SKM-1 treated with dmso at 0.1 percent for 144 hours (cell line): ENCODE measurements at regions not wholly inside any gene's neighbourhood (a gene's known extent, or its start where the extent isn't known, plus 50 kb on each side); places are given as distances from the start of the nearest gene placed in this dataset.

ENCODE experiments used
- DNase-seq: peaks from one replicate; lab custom pipeline; 2025; ENCODE audit not compliant: unreplicated experiment; lab: John Stamatoyannopoulos, UW

DNA sequence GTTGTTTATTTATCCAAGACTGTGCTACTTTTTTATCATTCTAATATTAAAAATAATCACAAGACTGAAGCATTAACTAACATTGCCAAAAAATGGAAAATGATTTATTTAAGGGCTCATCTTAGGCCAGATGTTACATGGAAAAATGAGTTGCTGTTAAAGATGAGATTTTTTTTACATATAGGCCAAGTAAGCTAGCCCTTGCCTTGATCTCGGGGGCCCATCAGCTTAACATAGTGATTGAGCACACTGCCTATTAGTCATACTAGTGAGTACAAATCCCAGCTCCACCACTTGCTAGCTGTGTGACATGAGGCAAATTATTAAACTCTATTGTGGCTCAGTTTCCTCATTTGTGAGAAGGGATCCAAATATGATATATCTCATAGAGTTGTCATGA lies 275.9 kb upstream of the SNX7 start:
- DNase-seq: no peak

DNA sequence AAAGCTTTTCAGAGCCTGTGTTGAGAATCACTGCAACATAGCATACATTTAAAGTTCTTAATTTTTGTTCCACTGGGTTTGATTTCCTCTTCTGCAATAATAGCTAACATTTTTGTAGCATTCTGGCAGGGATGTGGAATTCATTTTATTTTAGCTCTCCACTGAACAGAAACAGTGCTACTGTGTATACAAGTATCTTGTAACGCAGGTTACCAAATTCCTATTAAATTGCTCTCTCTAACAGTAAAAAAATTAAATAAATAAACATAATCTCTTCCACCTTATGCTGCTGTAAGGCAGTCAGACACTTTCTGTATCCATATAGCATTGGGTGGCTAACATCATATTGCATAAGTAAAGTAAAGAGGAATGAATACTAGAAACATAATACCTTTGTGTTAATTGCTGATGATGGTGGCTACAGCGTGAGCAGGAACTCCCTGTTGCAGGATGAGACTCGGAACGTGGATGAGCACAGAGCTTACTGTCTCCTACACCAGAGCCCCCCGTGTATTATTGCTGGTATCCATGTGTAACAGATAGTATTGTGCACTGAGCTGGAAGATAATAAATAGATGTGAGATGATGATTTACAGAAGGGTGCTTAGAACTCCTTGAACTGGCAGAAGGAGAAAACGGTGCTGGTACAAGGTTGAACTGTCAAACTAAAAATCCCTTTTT lies 276.9 kb upstream of the SNX7 start:
- DNase-seq: no peak

DNA sequence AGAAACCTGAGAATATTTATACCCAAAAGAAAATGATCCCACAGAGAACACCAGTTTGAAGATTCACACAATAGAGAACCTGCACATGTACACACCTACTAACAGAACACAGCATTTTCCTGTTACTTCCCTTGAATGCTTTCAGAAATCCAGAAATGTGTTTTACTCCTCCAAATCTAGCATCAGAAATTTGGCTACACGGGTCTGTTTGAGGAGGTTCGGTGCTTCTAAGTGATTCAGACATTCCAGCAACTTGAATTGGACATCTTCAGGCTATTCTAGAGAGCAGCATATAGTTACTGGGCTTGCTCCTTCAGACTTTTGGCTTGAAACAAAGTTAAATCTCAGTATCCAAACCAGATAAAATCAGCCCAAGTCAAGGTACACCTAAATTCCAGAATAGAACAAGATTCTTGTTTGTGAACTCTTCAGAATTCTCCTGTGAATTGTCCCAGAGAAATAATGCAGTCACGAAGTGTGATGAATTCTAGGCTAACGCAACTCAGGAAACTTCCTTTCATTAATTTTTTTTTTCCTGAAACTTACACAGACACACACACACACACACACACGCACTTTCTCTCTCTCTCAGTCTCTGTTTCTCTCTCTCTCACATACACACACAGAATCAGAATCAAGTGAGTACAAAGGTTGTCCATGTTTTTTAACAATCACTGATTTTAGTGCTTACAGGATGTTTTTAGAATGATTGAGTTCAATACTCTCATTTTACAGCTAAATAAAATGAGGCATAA lies 278.4 kb upstream of the SNX7 start:
- DNase-seq: no peak

DNA sequence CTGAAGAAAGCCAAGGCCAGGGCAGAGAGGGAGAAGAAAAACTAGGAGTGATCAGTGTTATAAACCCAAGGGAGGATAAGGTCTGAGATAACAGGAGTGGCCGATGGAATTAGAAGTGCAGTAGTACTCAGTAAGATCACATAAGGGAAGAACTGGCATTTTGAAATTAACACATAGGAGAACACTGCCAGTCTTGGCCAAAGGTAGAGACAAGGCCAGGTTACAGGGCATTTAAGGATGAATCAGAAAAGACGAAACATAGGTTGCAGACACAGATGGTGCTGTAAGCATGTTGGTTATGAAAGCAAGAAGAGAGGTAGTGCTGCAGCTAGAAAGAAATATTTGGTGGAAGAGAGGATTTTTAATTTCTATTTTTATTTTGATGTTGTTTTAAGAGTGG lies 278.9 kb upstream of the SNX7 start:
- no peak for DNase-seq

DNA sequence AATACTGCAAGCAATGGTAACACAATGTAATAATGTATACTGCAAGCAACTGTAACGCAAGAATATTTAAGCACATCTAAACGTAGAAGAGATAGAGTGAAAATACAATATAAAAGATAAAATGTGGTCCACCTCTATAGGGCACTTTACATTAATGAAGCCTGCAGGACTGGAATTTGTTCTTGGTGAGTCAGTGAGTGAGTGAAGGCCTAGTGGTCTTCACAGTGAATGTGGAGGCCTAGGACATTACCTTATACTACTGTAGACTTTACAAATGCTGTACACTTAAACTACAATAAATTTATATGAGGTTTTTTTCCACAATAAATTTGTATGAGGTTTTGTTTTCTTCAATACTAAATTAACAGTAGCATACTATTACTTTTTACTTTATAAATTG lies 287.4 kb upstream of the SNX7 start:
- no peak for DNase-seq

DNA sequence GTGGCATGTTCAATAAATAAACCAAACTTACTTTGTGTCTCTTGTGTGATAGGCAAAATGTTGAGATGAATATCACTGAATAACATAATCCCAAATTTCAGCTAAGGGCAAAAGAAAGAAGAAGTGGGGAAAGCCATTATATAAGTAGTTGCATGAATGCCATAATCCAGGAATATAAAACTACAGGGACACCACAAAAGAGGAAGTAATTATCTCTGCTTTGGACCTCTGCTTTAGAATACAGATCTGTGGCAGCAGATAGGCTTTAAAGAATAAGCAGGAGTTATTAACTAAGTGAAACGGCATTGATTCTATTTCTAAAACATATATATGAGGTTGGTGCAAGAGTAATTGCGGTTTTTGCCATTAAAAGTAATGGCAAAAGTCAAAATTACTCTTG lies 288.5 kb upstream of the SNX7 start:
- no peak for DNase-seq

DNA sequence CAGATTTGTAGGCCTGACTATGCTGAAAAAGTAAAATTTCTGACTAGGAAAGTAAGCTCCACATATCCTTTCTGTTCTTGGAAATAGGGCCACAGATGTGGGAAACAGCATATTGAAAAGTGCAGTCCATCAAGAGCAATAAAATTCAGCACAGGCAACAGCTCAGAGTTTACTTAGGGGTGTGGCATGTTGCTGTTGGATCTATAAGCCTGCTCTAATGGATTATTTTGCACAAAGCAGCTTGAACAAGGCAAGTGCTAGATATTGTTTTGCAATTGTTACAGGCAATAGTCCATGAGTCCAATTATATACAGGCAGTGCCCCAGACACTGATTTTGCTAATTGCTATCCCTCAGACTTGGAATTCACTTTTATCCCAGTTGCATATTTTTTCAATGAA lies 289.8 kb upstream of the SNX7 start:
- DNase-seq: no peak

DNA sequence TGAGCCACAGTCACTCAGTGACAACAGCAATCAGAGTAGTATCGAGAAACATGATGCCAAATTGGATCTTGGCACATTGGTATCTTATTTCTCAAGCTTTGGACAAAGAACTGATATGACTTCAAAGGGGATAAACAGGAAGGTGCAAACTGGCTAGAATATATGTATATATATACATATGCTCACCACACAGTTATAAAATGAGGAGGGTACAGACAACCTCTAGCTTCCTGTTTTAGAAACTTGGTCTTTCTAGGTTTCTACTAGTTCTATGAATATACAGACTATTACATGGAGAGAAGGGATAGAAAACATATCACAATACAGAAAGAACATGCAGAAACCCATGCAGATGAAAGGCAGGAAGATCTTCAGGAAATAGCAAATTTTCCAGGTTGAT lies 292.1 kb upstream of the SNX7 start:
- no peak for DNase-seq

DNA sequence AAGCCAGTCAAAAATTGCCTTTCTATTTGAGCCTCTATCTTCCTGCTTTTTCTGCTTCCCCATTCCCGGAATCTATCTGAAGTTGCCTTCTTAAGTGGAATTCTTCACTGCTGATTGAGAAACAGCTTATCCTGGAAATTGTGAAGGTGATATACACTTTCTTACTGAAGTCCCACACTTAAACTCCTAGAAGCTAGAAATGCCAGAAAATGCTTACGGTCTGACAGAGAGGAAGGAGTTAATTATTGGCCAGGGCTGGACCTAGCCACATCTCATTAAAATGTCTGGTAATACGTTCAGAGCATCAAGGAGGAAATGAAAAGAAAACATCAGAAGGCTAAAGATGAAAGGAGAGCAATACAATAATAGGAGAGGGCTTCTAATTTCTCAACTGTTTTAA lies 292.5 kb upstream of the SNX7 start:
- no peak for DNase-seq

DNA sequence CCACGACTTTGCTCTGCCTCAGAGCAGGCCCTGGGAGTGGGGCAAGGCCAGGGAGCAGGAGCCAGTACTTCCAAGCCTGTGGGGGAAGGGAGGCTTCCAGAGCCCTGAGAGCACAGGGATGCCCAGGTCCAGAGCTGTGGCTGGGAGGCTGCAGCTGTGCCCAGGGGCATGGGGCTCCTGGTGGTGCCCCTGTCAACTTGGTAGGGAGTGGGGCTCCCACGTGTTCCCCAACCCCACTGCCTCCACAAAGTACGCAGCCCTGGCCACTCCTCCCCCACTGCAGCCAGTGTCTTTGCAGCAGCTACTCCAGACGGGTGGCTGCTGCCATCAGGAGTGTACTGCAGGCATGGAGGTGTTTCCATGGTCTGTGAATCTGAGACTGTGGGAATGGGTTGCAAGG lies 294.1 kb upstream of the SNX7 start:
- DNase-seq: no peak

DNA sequence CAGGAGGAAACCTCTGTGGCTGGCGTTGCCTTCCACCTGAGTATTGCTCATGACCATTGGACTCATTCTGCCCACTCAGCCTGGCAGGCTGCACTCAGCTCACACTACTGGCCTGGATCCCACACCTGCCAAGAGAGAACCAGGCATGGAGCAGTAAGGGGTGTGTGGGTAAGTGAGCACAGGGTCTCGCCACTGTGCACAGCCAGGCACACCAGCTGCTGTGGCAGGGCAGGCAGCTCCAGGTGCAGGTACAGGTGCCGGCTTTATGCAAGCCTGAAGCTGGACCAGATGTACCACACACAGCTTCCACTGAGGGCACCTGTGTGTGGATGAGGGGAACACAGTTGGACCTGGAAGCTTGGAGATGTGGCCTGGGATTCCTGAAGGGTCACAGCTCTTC lies 295.2 kb upstream of the SNX7 start:
- DNase-seq: no peak

DNA sequence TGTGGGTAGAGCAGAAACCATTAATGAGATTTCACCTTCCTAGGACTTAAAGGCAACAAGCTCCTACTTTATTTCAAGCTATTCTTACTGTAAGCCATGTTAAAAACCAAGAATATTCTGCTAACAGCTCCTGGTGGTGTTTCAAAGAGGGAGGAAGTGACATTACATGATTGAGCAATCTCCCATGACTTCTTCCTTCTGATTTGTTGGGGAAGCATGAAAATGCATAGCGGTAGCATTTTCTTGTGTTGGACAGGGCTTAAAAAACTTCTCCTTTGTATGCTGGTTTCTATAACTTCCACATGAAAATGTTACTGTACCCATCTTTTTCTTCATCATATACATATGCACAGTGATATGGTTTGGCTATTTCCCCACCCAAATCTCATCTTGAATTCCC lies 297.0 kb upstream of the SNX7 start:
- no peak for DNase-seq

DNA sequence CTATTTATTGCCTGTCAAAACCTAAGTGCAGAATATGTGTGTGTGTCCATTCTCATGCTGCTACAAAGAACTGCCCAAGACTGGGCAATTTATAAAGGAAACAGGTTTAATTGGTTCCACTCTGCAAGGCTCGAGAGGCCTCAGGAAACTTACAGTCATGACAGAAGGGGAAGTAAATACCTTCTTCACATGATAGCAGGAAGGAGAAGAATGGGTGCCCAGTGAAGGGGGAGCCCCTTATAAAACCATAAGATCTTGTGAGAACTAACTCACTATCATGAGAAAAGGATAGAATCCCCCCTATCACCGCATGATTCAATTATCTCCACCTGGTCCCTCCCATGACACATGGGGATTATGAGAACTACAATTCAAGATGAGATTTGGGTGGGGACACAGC lies 300.7 kb upstream of the SNX7 start:
- DNase-seq: no peak

DNA sequence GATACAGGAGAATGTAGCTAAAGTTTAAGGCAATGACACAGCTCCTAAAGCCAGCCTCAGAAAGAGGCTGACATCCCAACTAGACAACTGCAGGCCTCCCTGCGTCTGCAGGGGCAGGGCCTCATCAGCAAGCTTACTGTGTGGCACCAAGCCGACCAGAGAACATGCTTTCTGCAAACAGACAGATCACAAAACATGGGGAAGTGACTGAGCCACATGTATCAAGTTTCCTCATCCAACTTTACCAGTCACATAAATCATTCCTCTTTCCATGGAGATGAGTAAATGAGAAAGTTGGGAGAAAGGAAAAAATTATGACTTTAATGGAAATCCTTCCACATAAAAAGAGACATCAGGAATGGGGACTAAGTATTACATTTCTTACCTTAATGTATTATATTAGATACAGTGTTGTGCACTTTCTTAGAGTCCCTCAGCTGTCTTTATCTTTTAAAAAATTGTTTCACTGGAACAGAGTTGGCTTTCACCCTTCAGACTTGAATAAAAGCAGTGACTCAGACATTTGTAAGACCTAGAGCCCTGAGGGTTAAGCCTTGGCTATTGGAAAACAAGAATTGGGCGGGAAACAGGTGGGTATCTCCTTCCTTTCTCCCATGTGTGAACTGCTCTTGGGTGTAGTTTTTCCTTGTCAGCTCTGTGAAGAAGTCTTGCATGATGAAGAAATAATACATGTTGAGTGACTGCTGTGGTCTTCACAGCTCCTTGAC lies 305.7 kb upstream of the SNX7 start:
- DNase-seq: no peak

DNA sequence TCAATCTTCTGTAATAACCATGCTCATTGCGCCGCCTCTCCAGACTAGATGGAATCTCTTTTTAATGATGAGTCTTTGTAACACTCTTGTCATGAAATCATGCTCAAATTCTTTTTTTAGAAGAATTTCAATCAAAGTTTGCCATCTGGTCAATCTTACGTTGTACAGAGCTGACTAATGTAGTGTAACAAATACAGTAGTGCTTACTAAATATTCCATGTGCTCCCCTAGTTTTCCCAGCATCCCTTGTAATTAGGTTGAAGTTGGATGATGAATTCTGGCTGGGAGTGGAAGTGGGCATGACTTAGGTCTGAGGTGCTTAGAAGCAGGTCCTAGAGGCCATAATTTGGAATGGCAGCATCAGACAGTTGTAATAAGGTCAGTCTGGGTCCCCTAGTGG lies 309.1 kb upstream of the SNX7 start:
- DNase-seq: no peak

DNA sequence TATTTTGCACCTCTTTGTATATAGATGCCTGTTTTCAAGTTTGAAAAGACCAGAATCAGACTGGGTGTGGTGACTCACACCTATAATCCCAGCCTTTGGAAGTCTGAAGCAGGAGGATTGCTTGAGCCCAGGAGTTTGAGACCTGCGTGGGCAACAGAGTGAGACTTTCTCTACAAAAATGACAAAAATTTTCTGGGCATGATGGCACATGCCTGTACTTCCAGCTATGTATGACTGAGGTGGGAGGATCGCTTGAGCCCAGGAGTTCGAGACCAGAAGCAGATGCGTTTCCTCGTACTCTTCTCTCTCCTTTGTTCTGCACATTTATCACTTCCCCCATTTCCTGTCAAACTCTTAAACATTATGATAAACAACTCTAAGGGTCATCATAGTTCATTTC lies 310.0 kb upstream of the SNX7 start:
- no peak for DNase-seq

DNA sequence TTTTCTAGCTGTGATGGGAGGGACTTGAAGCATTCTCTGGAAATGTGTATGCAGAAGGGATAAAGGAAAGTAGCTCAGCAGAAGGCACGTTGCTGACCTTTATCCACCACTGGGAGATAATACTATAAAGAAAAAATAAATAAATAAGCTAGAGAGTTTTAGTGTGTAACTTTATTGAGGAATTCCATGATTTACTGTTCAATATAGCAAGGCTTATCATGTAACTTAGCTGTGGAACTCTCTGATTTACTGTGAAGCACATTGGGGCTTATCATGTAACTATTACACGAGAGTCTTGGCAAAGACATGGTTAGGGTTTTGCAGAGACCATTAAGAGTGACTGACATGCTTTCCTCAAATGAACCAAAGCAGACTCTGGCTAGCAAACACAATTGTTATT lies 316.1 kb upstream of the SNX7 start:
- no peak for DNase-seq

DNA sequence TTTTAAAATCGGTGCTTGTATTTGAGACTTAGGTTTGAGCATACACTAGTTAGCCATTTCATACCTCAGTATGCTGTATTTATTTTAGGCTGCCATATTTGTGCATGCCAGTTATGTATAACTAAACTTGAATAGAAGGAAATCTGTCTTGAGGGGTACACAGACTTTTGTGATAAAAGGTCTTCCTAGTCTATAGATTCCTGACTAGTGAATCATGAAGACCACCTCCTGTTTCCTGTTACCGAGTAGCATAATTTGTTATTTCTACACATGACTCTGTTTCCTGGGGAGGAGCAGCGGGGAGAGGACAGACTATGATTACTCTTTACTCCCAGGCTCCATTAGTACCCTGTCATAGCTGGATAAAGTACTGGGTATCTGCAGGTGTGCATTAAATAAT lies 316.8 kb upstream of the SNX7 start:
- no peak for DNase-seq

DNA sequence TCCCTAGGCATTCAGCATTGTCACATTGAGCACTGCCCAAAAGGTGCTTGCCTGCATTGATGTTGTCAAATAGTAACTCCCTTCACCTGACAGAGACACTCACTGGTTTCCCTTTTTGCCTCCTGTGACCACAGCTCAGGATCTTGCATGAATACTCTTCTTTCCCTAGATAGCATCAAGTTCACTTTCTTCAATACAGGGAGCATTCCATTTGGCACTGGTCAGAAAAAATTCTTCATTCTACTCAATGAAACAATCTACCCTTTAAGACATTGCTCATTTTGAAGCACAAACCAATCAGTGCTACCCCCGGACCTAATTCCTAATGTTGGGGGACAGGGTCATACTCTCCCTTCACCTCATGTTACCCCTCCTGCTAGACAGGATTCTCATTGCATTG lies 319.0 kb upstream of the SNX7 start:
- DNase-seq: no peak

DNA sequence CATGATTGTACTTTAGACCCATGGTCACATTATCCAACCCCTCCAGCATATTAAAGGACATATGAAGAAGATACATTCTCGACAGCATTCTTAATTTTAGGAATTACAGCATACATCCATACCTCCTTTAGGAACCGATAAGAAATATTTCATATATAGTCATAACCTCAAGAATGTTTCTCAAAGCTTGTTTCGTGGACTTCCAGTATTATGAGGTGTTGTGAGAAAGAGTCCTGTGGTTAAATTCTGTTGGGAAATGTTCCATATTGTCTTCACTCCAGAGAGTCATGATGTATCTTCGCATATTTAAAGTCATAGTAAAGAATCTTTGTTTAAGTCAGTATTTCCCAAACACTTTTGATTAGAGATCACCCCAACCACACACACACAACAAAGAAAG lies 321.0 kb upstream of the SNX7 start:
- no peak for DNase-seq

DNA sequence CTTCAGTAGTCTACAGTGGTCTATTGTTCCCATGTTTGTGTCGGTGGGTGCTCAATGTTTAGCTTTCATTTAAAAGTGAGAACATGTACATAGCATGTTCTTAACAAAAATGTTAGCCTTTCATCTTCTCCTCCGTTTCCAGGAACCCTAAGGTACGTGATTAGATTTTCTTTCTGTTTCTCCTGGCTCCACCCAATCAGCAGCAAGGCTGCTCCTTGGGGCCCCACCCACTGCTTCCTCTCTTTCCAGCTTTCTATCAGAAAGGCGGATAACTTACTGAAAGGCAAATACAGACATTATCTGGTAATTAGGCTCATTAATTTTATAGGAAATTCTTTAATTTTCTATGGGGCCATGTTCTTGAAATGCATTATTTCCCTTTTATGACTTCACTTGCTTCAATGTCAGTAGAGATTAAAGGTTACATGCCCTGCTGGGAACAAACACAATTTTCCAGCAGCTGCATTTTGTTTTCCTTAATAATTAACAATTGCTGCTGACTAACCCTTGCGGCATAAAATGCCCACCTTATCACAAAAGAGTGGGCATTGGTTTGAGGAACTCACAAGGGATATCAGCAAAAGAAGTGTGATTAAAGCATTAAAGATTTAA lies 324.9 kb upstream of the SNX7 start:
- no peak for DNase-seq

DNA sequence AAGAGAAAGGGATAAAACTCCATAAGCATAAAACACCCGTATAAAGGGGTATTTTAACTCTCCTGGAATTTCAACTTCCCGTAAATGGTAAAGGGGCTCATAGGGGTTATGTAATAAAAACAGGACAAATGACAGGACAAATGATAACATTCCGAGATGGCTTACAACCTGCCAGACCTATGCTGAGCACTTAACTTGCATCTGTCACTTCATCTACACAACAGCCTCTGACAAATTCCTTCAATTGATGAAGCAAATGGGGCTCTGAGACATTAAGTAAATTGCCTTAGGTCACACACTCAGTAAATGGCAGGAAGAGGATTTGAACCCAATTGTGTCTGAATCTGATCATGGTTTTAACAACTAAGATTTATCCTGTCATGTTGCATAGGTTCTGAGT lies 327.6 kb upstream of the SNX7 start:
- DNase-seq: no peak
